ENCODE measurements at regions not wholly inside any gene's neighbourhood (a gene's known extent, or its start where the extent isn't known, plus 50 kb on each side); places are given as distances from the start of the nearest gene placed in this dataset.

GRCh38 chr5:5575461-5575860 is 153.0 kb downstream of the ICE1 start:
- DNase-seq = no peak

- no peak for DNase-seq
Measured at GRCh38 chr5:5573798-5574380, 151.4 kb downstream of the ICE1 start.

- DNase-seq = no peak
Measured at GRCh38 chr5:5572976-5573797, 150.7 kb downstream of the ICE1 start.

GRCh38 chr5:5572010-5572865 is 149.8 kb downstream of the ICE1 start:
- no peak for DNase-seq

- DNase-seq = no peak
Measured at GRCh38 chr5:5570646-5571045, 148.2 kb downstream of the ICE1 start.

- no peak for DNase-seq
Measured at GRCh38 chr5:5564898-5565297, 142.4 kb downstream of the ICE1 start.

GRCh38 chr5:5560016-5560415 is 137.5 kb downstream of the ICE1 start:
- DNase-seq = no peak

- no peak for DNase-seq
Measured at GRCh38 chr5:5558638-5559527, 136.4 kb downstream of the ICE1 start.

- DNase-seq = no peak
Measured at GRCh38 chr5:5558102-5558501, 135.6 kb downstream of the ICE1 start.

- no peak for DNase-seq
Measured at GRCh38 chr5:5551499-5551898, 129.0 kb downstream of the ICE1 start.

GRCh38 chr5:5546408-5546807 is 123.9 kb downstream of the ICE1 start:
- DNase-seq = no peak

GRCh38 chr5:5544094-5544663 is 121.7 kb downstream of the ICE1 start:
- DNase-seq = no peak

- DNase-seq = no peak
Measured at GRCh38 chr5:5542654-5543053, 120.2 kb downstream of the ICE1 start.

GRCh38 chr5:5540065-5540464 is 117.6 kb downstream of the ICE1 start:
- DNase-seq = no peak
